ENCODE measurements at regions not wholly inside any gene's neighbourhood (a gene's known extent, or its start where the extent isn't known, plus 50 kb on each side); places are given as distances from the start of the nearest gene placed in this dataset.

GRCh38 chr11:70842701-70843100 lies 409.7 kb downstream of the SHANK2 start:
- Mint-ChIP-seq H3K27me3 (ENCODE audit: insufficient read depth, low read depth, poor library complexity) (peaks cover 10% of the 10 kb centered on the region), H3K36me3 (ENCODE audit: low read depth) (peaks cover 9% of the 10 kb centered on the region), H3K27ac (no peak overlapping the region), H3K4me1 (peaks cover 12% of the 10 kb centered on the region), H3K9me3 (peaks cover 6% of the 10 kb centered on the region; the same call in 2 of the 3 replicates), H3K4me3 (no peak overlapping the region)
- TF ChIP-seq STAT1 (IDR thresholded peaks at IDR 0.05; ENCODE audit: unreplicated experiment) (no peak), CTCF (conservative IDR thresholded peaks at IDR 0.05; ENCODE audit: low read depth in 2 of 2) (no peak), JUNB (IDR thresholded peaks at IDR 0.05; ENCODE audit: unreplicated experiment) (no peak), ETS1 (IDR thresholded peaks at IDR 0.05) (no peak), CREB1 (CRISPR knock-in tag; IDR thresholded peaks at IDR 0.05; ENCODE audit: low read depth) (no peak), NANOG (IDR thresholded peaks at IDR 0.05; ENCODE audit: borderline replicate concordance) (no peak), POLR2AphosphoS5 (IDR thresholded peaks at IDR 0.05; ENCODE audit: low read depth) (no peak), EZH2phosphoT487 (IDR thresholded peaks at IDR 0.05; ENCODE audit: unreplicated experiment) (no peak), ZNF462 (CRISPR knock-in tag; IDR thresholded peaks at IDR 0.05) (no peak), ZNF114 (CRISPR knock-in tag; IDR thresholded peaks at IDR 0.05) (no peak), EZH2 (IDR thresholded peaks at IDR 0.05; ENCODE audit: low read depth, unreplicated experiment) (no peak), REST (IDR thresholded peaks at IDR 0.05; ENCODE audit: unreplicated experiment) (no peak), ZNF331 (CRISPR knock-in tag; IDR thresholded peaks at IDR 0.05; ENCODE audit: low read depth) (no peak)
- Histone ChIP-seq H3K9me2 (ENCODE audit: insufficient read depth) (no peaks in the 10 kb centered on the region), H4K20me1 (replicated peaks; ENCODE audit: insufficient read depth) (no peaks in the 10 kb centered on the region), H3F3A (replicated peaks; ENCODE audit: low read depth) (no peaks in the 10 kb centered on the region), H3K27ac (ENCODE audit: low read depth) (no peak overlapping the region), H3K27me3 (ENCODE audit: insufficient read depth) (no peaks in the 10 kb centered on the region), H3K79me2 (replicated peaks; ENCODE audit: insufficient read depth) (no peaks in the 10 kb centered on the region), H2AFZ (no peak overlapping the region), H3K4me2 (no peak overlapping the region), H3K4me3 (no peak overlapping the region), H3K4me1 (ENCODE audit: insufficient read depth) (no peaks in the 10 kb centered on the region), H3K36me3 (ENCODE audit: insufficient read depth) (no peaks in the 10 kb centered on the region)
- DNase-seq (ENCODE audit: low spot score) (no peak), ATAC-seq (no peak)

Measured in GM23338 (cell line).